ENCODE measurements at regions not wholly inside any gene's neighbourhood (a gene's known extent, or its start where the extent isn't known, plus 50 kb on each side); places are given as distances from the start of the nearest gene placed in this dataset.
"Not testable (repeated sequence)": the region's sequence is repeated elsewhere in the genome, so short reads cannot be mapped to it uniquely, and the experiment has no call there.

- H3K27me3 ChIP-seq (ENCODE audit: insufficient read depth) = no peaks in the 10 kb centered on the region
- no peaks in the 10 kb centered on the region for H4K20me1 ChIP-seq (replicated peaks; ENCODE audit: insufficient read depth)
- Mint-ChIP-seq H3K4me3 (no peak overlapping the region), H3K4me1 (peaks cover 3% of the 10 kb centered on the region; the same call in 2 of the 3 replicates), H3K9me3 (no peaks in the 10 kb centered on the region; the same call in 2 of the 3 replicates), H3K36me3 (ENCODE audit: low read depth) (no peaks in the 10 kb centered on the region), H3K27me3 (ENCODE audit: insufficient read depth, low read depth, poor library complexity) (no peaks in the 10 kb centered on the region), H3K27ac (no peak overlapping the region)
- no peak for TF ChIP-seq ETS1 (IDR thresholded peaks at IDR 0.05)
- TF ChIP-seq REST (IDR thresholded peaks at IDR 0.05; ENCODE audit: unreplicated experiment) = no peak
- TF ChIP-seq JUNB (IDR thresholded peaks at IDR 0.05; ENCODE audit: unreplicated experiment) = no peak
- no peak for TF ChIP-seq ZNF331 (CRISPR knock-in tag; IDR thresholded peaks at IDR 0.05; ENCODE audit: low read depth)
- TF ChIP-seq CREB1 (CRISPR knock-in tag; IDR thresholded peaks at IDR 0.05; ENCODE audit: low read depth) = no peak
- TF ChIP-seq CTCF (conservative IDR thresholded peaks at IDR 0.05; ENCODE audit: low read depth in 2 of 2) = no peak
- no peak for TF ChIP-seq ZNF462 (CRISPR knock-in tag; IDR thresholded peaks at IDR 0.05)
- TF ChIP-seq STAT1 (IDR thresholded peaks at IDR 0.05; ENCODE audit: unreplicated experiment) = no peak
- TF ChIP-seq POLR2AphosphoS5 (IDR thresholded peaks at IDR 0.05; ENCODE audit: low read depth) = no peak
- no peaks in the 10 kb centered on the region for H3K4me1 ChIP-seq (ENCODE audit: insufficient read depth)
- no peaks in the 10 kb centered on the region for H3K9me2 ChIP-seq (ENCODE audit: insufficient read depth)
- no peaks in the 10 kb centered on the region for H3K36me3 ChIP-seq (ENCODE audit: insufficient read depth)
- H3K4me3 ChIP-seq = no peak overlapping the region
- H3K27ac ChIP-seq (ENCODE audit: low read depth) = no peak overlapping the region
- no peak overlapping the region for H3K4me2 ChIP-seq
- no peaks in the 10 kb centered on the region for H3K79me2 ChIP-seq (replicated peaks; ENCODE audit: insufficient read depth)
- no peaks in the 10 kb centered on the region for H3F3A ChIP-seq (replicated peaks; ENCODE audit: low read depth)
- ATAC-seq = no peak
- DNase-seq (ENCODE audit: low spot score) = no peak
- no peak overlapping the region for H2AFZ ChIP-seq
Measured at GRCh38 chr11:87803748-87804147, 371.5 kb downstream of the RAB38 start.

GRCh38 chr11:87784862-87785261, 390.4 kb downstream of the RAB38 start:
- H3K36me3 ChIP-seq (ENCODE audit: insufficient read depth); H3K4me2 ChIP-seq; H3K9me2 ChIP-seq (ENCODE audit: insufficient read depth); H3K9me3 Mint-ChIP-seq; DNase-seq (ENCODE audit: low spot score); H3F3A ChIP-seq (replicated peaks; ENCODE audit: low read depth); H2AFZ ChIP-seq; H3K27me3 ChIP-seq (ENCODE audit: insufficient read depth); H3K4me1 ChIP-seq (ENCODE audit: insufficient read depth); H3K27ac Mint-ChIP-seq; H3K36me3 Mint-ChIP-seq (ENCODE audit: low read depth); H3K4me3 ChIP-seq; H3K27me3 Mint-ChIP-seq (ENCODE audit: insufficient read depth, low read depth, poor library complexity); H4K20me1 ChIP-seq (replicated peaks; ENCODE audit: insufficient read depth); H3K4me3 Mint-ChIP-seq; H3K27ac ChIP-seq (ENCODE audit: low read depth); ATAC-seq; H3K79me2 ChIP-seq (replicated peaks; ENCODE audit: insufficient read depth); H3K4me1 Mint-ChIP-seq: not testable (repeated sequence)

All from GM23338 (cell line).